MG63 (cell line): ENCODE measurements at regions not wholly inside any gene's neighbourhood (a gene's known extent, or its start where the extent isn't known, plus 50 kb on each side); places are given as distances from the start of the nearest gene placed in this dataset.

Source experiments
- DNase-seq: peaks from one replicate; pipeline ENCODE4 v3.0.0-alpha.2; 2020
- H3K27me3 ChIP-seq: fragments of 250-450 bp; sonication (Bioruptor Pico); 2 replicates; pipeline ENCODE4 v1.5.1; 2020; ENCODE audit warnings: mild to moderate bottlenecking, moderate library complexity
- H3K36me3 ChIP-seq: fragments of 250-450 bp; sonication (Bioruptor Pico); 2 replicates; pipeline ENCODE4 v1.5.1; 2020; ENCODE audit warnings: mild to moderate bottlenecking, moderate library complexity
- H3K4me3 ChIP-seq: fragments of 250-450 bp; sonication (Bioruptor Pico); 2 replicates; pipeline ENCODE4 v1.5.1; 2020; ENCODE audit warnings: mild to moderate bottlenecking, moderate library complexity
- H3K9me3 ChIP-seq: fragments of 250-450 bp; sonication (Bioruptor Pico); 2 replicates; pipeline ENCODE4 v1.5.1; 2020; ENCODE audit warnings: mild to moderate bottlenecking, moderate library complexity

- H3K4me3 ChIP-seq = no peak overlapping the region
- H3K9me3 ChIP-seq = 0 out of 2 replicates have a peak, but pooled peaks cover 3% of the 10 kb centered on the region
- H3K36me3 ChIP-seq = no peaks in the 10 kb centered on the region
- DNase-seq = no peak
- peaks cover 48% of the 10 kb centered on the region for H3K27me3 ChIP-seq
Observed at GRCh38 chr9:15113288-15113687, 193.7 kb downstream of the TTC39B start.

DNA sequence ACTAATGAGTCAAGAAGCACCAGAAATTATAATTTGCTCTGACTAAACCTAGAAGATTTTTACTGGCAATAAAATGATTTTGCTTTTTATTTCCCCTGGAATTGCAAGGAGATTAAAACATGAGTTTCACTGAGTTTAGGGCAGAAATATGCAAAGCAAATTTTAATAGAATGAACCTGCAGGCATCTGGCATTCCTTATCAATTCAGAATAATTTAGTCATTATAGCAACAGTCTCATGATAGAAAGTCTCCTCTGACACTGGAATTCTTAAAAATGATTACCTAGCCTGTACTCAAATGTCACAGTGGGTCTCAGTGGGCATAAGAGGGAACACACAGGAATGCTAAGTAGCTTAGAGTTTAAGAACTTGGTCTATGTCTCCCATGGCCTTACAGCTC lies 195.9 kb downstream of the TTC39B start:
- no peak for DNase-seq
- Histone ChIP-seq H3K9me3 (peaks cover 11% of the 10 kb centered on the region), H3K27me3 (peaks cover 27% of the 10 kb centered on the region), H3K36me3 (no peaks in the 10 kb centered on the region), H3K4me3 (no peak overlapping the region)

DNA sequence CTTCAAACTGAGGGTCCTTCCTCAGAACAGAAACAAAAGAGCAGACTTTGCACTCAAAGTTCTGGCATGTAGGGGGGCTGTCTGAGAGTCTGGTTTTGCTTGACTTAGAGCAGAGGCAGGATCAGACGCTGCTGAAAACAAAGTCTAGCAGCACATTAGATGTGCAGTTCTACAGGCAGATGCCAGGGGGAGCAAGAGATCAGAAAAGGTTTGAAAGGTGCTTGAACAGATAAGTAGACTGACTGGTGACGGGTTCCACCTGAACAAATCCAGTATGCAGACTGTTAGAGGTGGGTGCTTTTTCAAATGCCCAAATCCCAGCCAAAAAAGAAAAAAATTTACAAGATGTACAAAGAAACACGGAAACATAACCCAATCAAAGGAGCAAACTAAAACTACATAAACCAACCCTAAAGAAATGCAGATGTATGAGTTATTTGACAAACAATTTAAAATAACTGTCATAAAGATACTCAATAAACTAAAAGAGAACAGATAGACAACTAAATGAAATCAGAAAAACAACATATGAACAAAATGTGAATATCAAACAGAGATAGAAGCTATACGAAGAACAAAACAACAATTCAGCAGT lies 194.7 kb upstream of the FREM1 start:
- peaks cover 9% of the 10 kb centered on the region for H3K9me3 ChIP-seq
- no peaks in the 10 kb centered on the region for H3K36me3 ChIP-seq
- H3K4me3 ChIP-seq = no peak overlapping the region
- peak; percentile 65 for DNase-seq
- H3K27me3 ChIP-seq = peaks cover 31% of the 10 kb centered on the region

- H3K9me3 ChIP-seq = peaks cover 9% of the 10 kb centered on the region
- H3K36me3 ChIP-seq = no peaks in the 10 kb centered on the region
- peaks cover 35% of the 10 kb centered on the region for H3K27me3 ChIP-seq
- no peak for DNase-seq
- H3K4me3 ChIP-seq = no peak overlapping the region
Observed at GRCh38 chr9:15103290-15103689, 193.1 kb upstream of the FREM1 start.

DNA sequence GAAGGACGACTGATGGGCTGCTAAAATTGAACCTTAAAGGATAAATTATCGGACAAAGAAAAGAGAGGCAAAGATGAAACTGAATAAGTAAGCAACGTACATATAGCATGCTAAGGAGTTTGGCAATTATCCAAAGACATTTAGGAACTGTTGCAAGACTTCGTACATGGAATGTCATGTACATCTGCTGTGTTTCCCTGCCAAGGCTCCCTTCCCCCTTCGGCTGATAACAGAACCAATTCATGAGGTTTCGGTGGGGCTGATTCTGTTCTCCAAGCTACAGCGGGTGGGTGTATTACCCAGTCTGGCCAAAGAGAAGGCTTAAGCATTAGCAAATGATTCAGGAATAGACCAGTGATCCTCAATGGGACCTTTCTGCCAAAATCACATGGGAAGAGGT lies 190.9 kb upstream of the FREM1 start:
- peaks cover 38% of the 10 kb centered on the region for H3K27me3 ChIP-seq
- H3K36me3 ChIP-seq = no peaks in the 10 kb centered on the region
- H3K9me3 ChIP-seq = no peaks in the 10 kb centered on the region
- H3K4me3 ChIP-seq = no peak overlapping the region
- DNase-seq = no peak

GRCh38 chr9:15100571-15100970 lies 190.3 kb upstream of the FREM1 start:
- H3K4me3 ChIP-seq = no peak overlapping the region
- peaks cover 34% of the 10 kb centered on the region for H3K27me3 ChIP-seq
- DNase-seq = no peak
- H3K36me3 ChIP-seq = no peaks in the 10 kb centered on the region
- H3K9me3 ChIP-seq = no peaks in the 10 kb centered on the region

- peaks cover 14% of the 10 kb centered on the region for H3K27me3 ChIP-seq
- H3K4me3 ChIP-seq = no peak overlapping the region
- H3K36me3 ChIP-seq = no peaks in the 10 kb centered on the region
- no peak for DNase-seq
- H3K9me3 ChIP-seq = no peaks in the 10 kb centered on the region
Observed at GRCh38 chr9:15096972-15097371, 186.7 kb upstream of the FREM1 start.

- H3K4me3 ChIP-seq = no peak overlapping the region
- DNase-seq = no peak
- no peaks in the 10 kb centered on the region for H3K36me3 ChIP-seq
- 0 out of 2 replicates have a peak, but pooled peaks cover 1% of the 10 kb centered on the region for H3K9me3 ChIP-seq
- H3K27me3 ChIP-seq = peaks cover 19% of the 10 kb centered on the region
Observed at GRCh38 chr9:15086778-15087324, 176.6 kb upstream of the FREM1 start.

DNA sequence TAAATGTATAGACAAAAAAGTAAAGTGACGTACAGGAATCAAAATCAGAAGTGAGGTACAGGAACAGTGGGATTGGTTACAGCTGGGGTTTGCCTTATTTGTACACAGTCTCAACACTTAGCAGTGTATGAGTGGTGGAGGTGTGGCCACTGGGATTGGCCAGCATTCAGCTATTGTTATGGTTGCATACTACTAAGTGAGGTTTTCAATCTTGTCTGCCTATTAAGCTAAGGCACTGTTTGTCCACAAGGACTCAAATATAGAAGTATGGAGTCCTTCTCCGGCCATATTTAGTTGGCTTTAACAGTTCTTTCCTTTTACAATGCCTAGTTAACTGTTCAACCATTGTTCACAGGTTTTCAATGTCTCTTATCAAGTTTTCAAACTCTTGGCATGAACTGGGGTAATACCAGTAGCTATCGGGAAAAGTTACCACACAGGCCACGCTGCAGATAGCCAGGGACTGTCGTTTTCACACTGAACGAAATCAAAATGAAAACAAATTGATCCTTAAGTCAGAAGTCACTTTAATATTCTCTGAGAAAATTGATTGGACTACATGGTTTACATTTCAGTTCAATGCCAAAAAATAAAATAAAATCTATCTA lies 176.0 kb upstream of the FREM1 start:
- H3K9me3 ChIP-seq = 0 out of 2 replicates have a peak, but pooled peaks cover 1% of the 10 kb centered on the region
- H3K4me3 ChIP-seq = no peak overlapping the region
- H3K27me3 ChIP-seq = peaks cover 17% of the 10 kb centered on the region
- peak; percentile 45 for DNase-seq
- H3K36me3 ChIP-seq = no peaks in the 10 kb centered on the region

DNA sequence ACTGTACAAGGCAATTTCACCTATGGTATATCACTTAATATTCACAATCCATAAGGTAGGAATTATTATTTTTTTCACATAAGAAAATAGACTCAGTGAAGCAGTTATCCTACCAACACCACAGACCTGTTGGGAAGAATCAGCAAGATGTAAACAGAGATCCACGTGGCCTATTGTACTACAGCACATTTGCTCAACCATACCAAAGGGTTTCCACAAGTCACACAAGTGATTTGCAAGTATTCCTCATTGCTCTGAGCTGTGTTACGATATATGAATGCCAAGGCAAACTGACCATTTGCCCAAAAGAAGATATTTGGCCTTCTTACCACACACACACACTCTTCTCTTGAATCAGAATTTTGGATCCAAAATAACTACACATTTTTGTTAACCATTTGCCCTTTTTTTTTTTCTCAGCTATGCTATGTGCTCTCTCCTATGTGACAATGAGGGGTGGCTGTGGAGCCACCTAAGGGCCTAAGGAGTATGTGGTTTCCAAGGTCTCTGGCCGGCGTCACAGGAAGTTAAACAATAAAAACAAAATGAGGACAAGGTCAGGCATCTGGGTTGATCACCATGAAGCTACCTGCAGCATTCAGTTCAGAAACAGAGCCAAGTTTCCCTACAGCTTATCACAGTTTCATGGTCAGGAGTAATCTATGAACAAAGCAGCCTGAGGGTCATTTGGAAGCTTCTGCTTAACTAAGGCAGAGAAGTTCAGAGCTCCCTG lies 171.0 kb upstream of the FREM1 start:
- Histone ChIP-seq H3K9me3 (0 out of 2 replicates have a peak, but pooled peaks cover 1% of the 10 kb centered on the region), H3K4me3 (no peak overlapping the region), H3K27me3 (peaks cover 18% of the 10 kb centered on the region), H3K36me3 (no peaks in the 10 kb centered on the region)
- no peak for DNase-seq

DNA sequence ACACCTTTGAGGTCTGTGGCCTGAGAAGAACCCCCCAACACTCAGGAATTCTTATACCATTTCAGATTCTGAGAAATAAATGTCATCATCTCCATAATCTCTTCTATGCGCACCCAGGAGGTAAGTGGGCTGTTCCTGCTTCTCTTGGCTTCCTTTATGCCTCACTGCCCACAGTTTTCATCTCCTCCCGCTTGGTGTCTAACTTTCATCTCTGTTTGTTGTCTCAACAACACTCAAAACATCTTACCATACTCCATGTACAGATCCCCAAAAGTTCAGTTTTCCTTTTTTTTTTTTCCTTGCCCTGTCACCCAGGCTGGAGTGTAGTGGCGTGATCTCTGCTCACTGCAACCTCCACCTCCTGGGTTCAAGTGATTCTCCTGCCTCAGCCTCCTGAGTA lies 170.2 kb upstream of the FREM1 start:
- peaks cover 19% of the 10 kb centered on the region for H3K27me3 ChIP-seq
- no peaks in the 10 kb centered on the region for H3K36me3 ChIP-seq
- H3K9me3 ChIP-seq = 0 out of 2 replicates have a peak, but pooled peaks cover 1% of the 10 kb centered on the region
- DNase-seq = no peak
- no peak overlapping the region for H3K4me3 ChIP-seq

- H3K36me3 ChIP-seq = no peaks in the 10 kb centered on the region
- peaks cover 21% of the 10 kb centered on the region for H3K27me3 ChIP-seq
- no peak for DNase-seq
- no peak overlapping the region for H3K4me3 ChIP-seq
- H3K9me3 ChIP-seq = 0 out of 2 replicates have a peak, but pooled peaks cover 1% of the 10 kb centered on the region
Observed at GRCh38 chr9:15079989-15080388, 169.8 kb upstream of the FREM1 start.

- no peak for DNase-seq
- H3K9me3 ChIP-seq = 0 out of 2 replicates have a peak, but pooled peaks cover 1% of the 10 kb centered on the region
Observed at GRCh38 chr9:15077946-15078729, 167.9 kb upstream of the FREM1 start.

DNA sequence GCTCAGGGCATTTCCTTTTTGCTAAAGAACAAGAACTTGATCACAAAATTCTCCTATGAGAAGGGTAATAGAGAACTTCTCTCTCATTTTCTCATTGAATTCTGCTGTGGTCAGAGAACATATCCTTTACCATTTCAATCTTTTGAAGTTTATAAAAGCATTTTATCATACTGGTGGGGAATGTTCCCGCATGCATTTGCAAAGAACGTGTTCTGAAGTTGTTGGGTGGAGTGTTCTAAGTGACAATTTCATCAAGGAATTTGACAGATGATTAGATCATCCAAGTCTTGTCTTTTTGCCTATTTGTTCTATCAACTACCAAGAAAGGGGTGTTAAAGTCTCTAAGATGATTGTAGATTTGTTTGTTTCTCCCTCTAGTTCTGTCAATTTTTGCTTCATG lies 163.4 kb upstream of the FREM1 start:
- peaks cover 64% of the 10 kb centered on the region for H3K27me3 ChIP-seq
- no peak overlapping the region for H3K4me3 ChIP-seq
- no peak for DNase-seq
- no peaks in the 10 kb centered on the region for H3K36me3 ChIP-seq
- H3K9me3 ChIP-seq = no peaks in the 10 kb centered on the region

More at GRCh38 chr9:15077946-15078729, 167.9 kb upstream of the FREM1 start:
- Histone ChIP-seq H3K4me3 (no peak overlapping the region), H3K27me3 (peaks cover 38% of the 10 kb centered on the region), H3K36me3 (no peaks in the 10 kb centered on the region)

- Histone ChIP-seq H3K4me3 (no peak overlapping the region), H3K9me3 (no peaks in the 10 kb centered on the region), H3K36me3 (no peaks in the 10 kb centered on the region), H3K27me3 (peaks cover 66% of the 10 kb centered on the region)
- DNase-seq = no peak
Observed at GRCh38 chr9:15070716-15071115, 160.5 kb upstream of the FREM1 start.

DNA sequence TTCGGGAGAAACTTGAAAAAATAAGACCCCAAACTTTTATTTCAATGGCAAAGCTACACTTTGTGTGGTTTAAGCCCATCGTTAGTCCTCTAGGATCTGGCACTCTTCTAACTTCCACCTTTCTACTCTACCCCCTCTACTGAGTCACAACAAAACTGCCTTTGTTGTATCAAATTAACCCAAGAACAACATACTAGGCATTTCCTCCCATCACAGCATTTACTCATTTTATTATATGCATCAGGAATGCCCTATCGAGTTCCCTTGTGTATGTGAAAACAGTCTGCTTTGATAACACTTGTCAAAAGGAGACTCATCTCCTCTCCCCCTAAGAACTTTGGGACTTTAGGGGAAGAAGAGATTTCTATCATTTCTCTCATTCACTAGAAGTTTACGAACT lies 158.9 kb upstream of the FREM1 start:
- DNase-seq = no peak
- Histone ChIP-seq H3K4me3 (no peak overlapping the region), H3K36me3 (no peaks in the 10 kb centered on the region)

DNA sequence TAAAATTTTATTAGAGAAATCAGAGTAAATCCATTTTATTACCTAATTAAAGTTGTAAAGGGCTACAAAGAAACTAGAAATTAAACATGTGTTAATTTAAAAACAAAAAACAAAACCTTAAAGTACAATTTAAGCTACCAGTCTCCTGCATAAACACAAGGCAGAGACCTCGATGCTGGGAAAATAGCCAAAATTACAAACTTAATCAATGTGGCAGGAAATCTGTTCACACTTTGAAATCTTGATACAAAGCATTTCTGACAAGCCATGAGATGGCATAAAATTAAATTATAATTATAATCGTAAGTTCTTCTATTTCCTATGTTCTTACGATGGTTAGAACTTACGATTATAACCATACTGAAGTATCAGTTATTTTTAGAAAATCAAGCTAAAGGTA lies 158.0 kb upstream of the FREM1 start:
- DNase-seq = no peak
- no peaks in the 10 kb centered on the region for H3K9me3 ChIP-seq
- peaks cover 47% of the 10 kb centered on the region for H3K27me3 ChIP-seq

More for the DNA sequence above, 158.9 kb upstream of the FREM1 start:
- no peaks in the 10 kb centered on the region for H3K9me3 ChIP-seq
- H3K27me3 ChIP-seq = peaks cover 55% of the 10 kb centered on the region

More for the DNA sequence above, 158.0 kb upstream of the FREM1 start:
- no peaks in the 10 kb centered on the region for H3K36me3 ChIP-seq
- no peak overlapping the region for H3K4me3 ChIP-seq
